ENCODE measurements at regions not wholly inside any gene's neighbourhood (a gene's known extent, or its start where the extent isn't known, plus 50 kb on each side); places are given as distances from the start of the nearest gene placed in this dataset.

DNA sequence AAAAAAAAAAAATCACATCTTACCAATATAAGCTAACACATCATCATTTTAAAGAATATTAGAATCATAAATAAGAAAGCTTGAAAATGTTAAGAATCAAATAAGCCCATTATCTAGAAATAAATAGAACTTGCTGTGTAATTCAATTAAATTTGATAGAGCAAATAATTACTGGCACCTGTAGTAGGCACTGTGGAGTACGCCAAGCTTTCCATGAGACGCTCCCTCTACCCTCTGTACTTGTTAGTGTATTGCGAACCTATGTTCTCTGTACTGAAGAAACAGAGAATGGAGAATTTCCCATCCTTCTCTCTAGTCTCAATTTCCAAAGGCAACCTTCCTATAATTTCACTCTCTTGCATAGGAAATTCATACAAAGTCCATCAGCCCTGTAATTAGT is 61.7 kb upstream of the HAND2 start:
- no peak for DNase-seq (ENCODE audit: low spot score)

DNA sequence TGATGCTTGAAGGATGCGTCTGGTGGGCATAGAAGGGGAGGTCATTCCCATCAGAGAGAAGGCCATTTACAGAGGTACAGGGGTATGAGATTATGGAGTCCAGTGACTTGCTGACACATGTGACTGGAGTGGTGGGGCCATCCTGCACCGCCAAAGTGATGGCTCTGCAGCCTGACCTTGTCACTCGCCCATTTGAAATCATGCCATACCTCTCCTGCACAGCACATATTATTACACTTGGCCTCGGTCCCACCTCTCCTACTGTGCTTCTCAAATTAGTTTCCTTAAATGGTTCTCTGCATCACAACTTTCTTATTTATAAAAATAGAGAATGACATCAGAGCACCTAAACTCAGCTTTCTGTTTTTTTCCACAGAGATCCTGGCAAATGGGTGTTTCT is 60.7 kb upstream of the HAND2 start:
- no peak for DNase-seq (ENCODE audit: low spot score)

DNA sequence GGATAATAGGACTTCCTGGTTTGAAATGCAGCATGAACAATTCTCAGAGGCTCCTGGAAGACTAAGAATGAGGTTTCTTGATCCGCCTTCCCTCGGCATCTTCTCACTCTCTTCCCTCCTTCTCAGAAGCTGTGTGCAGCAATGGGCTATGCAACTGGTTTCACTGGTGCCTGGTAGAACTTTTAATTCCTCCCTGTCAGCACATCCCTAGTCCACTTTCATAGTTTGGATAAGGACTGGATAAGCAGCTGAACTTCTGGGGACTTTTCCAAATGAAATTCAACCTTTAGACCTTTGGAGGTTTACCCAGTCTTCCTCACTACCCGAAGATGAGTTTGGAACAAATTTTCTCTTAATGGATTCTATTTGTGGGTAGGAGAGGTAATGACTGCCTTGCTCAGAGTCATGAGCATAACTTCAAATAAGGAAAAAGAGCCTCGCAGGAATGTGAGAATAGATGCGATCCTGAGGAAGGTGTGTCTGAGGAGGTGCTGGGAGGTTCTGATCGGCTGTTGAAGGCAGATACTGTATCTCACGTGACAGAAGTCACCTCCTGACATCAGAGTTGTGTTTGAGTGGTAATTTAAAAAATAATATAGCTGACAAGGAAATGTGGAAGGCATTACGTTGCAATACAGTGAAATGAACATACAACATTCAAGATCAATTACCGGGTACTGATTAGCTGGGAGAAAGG is 56.0 kb upstream of the HAND2 start:
- DNase-seq (ENCODE audit: low spot score) = no peak

DNA sequence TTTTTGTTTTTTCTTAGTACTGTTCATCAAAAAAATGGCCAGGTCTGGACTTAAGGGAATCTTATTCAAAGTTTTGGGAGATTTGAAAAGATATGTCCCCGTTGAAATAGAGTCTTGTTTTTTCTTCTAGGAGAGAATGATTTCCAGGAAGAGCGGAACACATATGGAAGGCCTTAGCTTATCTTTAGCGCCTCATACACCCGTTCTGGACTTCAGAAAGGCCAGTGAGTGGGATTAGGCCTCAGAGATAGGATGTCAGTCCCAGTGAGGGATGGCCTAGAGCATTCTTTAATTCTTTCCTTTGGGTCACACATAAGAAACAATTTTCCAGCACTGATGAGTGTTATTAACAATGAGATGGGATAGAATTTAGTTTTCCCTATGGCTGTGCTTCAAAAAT is 54.5 kb upstream of the HAND2 start:
- no peak for DNase-seq (ENCODE audit: low spot score)
